ENCODE measurements at regions not wholly inside any gene's neighbourhood (a gene's known extent, or its start where the extent isn't known, plus 50 kb on each side); places are given as distances from the start of the nearest gene placed in this dataset.

- intact Hi-C loops (cut with micrococcal nuclease; ENCODE audit: unreplicated experiment), result no loop called here
- DNase-seq (ENCODE audit: low spot score), result peak; percentile 54
- Histone ChIP-seq H3K4me3 (ENCODE audit: low read depth, low read length, poor library complexity, severe bottlenecking) (no peak overlapping the region), H3K27me3 (replicated peaks; ENCODE audit: insufficient read depth, low read depth, low read length, poor library complexity) (no peaks in the 10 kb centered on the region), H3K9me3 (ENCODE audit: low read depth, low read length, poor library complexity, severe bottlenecking) (no peaks in the 10 kb centered on the region), H3K4me1 (ENCODE audit: insufficient read depth, low read length, poor library complexity, severe bottlenecking) (peaks cover 3% of the 10 kb centered on the region), H3K36me3 (ENCODE audit: insufficient read depth, low read length, poor library complexity, severe bottlenecking) (no peaks in the 10 kb centered on the region), H3K27ac (ENCODE audit: low read depth, low read length, poor library complexity, severe bottlenecking) (no peak overlapping the region)
- ChIA-PET CTCF (no interaction called here), POLR2A (ENCODE audit: low non-redundant PET) (no interaction called here)
- BruUV-seq (replicated peaks), result no TSS peak
- TF ChIP-seq EZH2 (IDR thresholded peaks at IDR 0.05; ENCODE audit: borderline replicate concordance, low read depth, low read length, poor library complexity, severe bottlenecking), result no peak
- TF ChIP-seq CTCF (conservative IDR thresholded peaks at IDR 0.05; ENCODE audit: low read depth, low read length), result no peak
Observed at GRCh38 chr2:147660680-147661079, 184.1 kb upstream of the ACVR2A start.

GRCh38 chr2:147659051-147659450, 185.8 kb upstream of the ACVR2A start:
- ChIA-PET CTCF (no interaction called here), POLR2A (ENCODE audit: low non-redundant PET) (no interaction called here)
- no peak overlapping the region for H3K27ac ChIP-seq (ENCODE audit: low read depth, low read length, poor library complexity, severe bottlenecking)
- BruUV-seq (replicated peaks), result no TSS peak
- H3K36me3 ChIP-seq (ENCODE audit: insufficient read depth, low read length, poor library complexity, severe bottlenecking), result no peaks in the 10 kb centered on the region
- H3K27me3 ChIP-seq (replicated peaks; ENCODE audit: insufficient read depth, low read depth, low read length, poor library complexity), result no peaks in the 10 kb centered on the region
- no peak for TF ChIP-seq CTCF (conservative IDR thresholded peaks at IDR 0.05; ENCODE audit: low read depth, low read length)
- TF ChIP-seq EZH2 (IDR thresholded peaks at IDR 0.05; ENCODE audit: borderline replicate concordance, low read depth, low read length, poor library complexity, severe bottlenecking), result no peak
- DNase-seq (ENCODE audit: low spot score), result no peak
- no peak overlapping the region for H3K4me3 ChIP-seq (ENCODE audit: low read depth, low read length, poor library complexity, severe bottlenecking)
- intact Hi-C loops (cut with micrococcal nuclease; ENCODE audit: unreplicated experiment), result no loop called here
- peaks cover 3% of the 10 kb centered on the region for H3K4me1 ChIP-seq (ENCODE audit: insufficient read depth, low read length, poor library complexity, severe bottlenecking)
- no peaks in the 10 kb centered on the region for H3K9me3 ChIP-seq (ENCODE audit: low read depth, low read length, poor library complexity, severe bottlenecking)

GRCh38 chr2:147657086-147658000, 187.5 kb upstream of the ACVR2A start:
- no peak overlapping the region for H3K27ac ChIP-seq (ENCODE audit: low read depth, low read length, poor library complexity, severe bottlenecking)
- intact Hi-C loops (cut with micrococcal nuclease; ENCODE audit: unreplicated experiment), result no loop called here
- H3K9me3 ChIP-seq (ENCODE audit: low read depth, low read length, poor library complexity, severe bottlenecking), result no peaks in the 10 kb centered on the region
- H3K36me3 ChIP-seq (ENCODE audit: insufficient read depth, low read length, poor library complexity, severe bottlenecking), result no peaks in the 10 kb centered on the region
- POLR2A ChIA-PET (ENCODE audit: low non-redundant PET), result no interaction called here
- peaks cover 3% of the 10 kb centered on the region for H3K4me1 ChIP-seq (ENCODE audit: insufficient read depth, low read length, poor library complexity, severe bottlenecking)
- no peak for DNase-seq (ENCODE audit: low spot score)
- no peak overlapping the region for H3K4me3 ChIP-seq (ENCODE audit: low read depth, low read length, poor library complexity, severe bottlenecking)
- CTCF ChIA-PET, result no interaction called here
- no peaks in the 10 kb centered on the region for H3K27me3 ChIP-seq (replicated peaks; ENCODE audit: insufficient read depth, low read depth, low read length, poor library complexity)
- BruUV-seq (replicated peaks), result no TSS peak
- TF ChIP-seq CTCF (conservative IDR thresholded peaks at IDR 0.05; ENCODE audit: low read depth, low read length) (no peak), EZH2 (IDR thresholded peaks at IDR 0.05; ENCODE audit: borderline replicate concordance, low read depth, low read length, poor library complexity, severe bottlenecking) (no peak)
